GM18520 (cell line): ENCODE measurements at regions not wholly inside any gene's neighbourhood (a gene's known extent, or its start where the extent isn't known, plus 50 kb on each side); places are given as distances from the start of the nearest gene placed in this dataset.

Experiments
- ATAC-seq: cut with Tn5 transposase; IDR thresholded peaks from one replicate; pipeline ENCODE4 v1.9.1; 2021; ENCODE audit not compliant: unreplicated experiment

GRCh38 chr6:122524056-122524455 lies 52.4 kb upstream of the SERINC1 start:
- ATAC-seq, result no peak

- peak; percentile 96 for ATAC-seq
Observed at GRCh38 chr6:122530440-122531046, 58.9 kb upstream of the SERINC1 start.

GRCh38 chr6:122548281-122548680 lies 61.9 kb upstream of the PKIB start:
- ATAC-seq, result no peak

- no peak for ATAC-seq
Observed at GRCh38 chr6:122548820-122549219, 61.4 kb upstream of the PKIB start.

GRCh38 chr6:122553697-122554096 lies 56.5 kb upstream of the PKIB start:
- no peak for ATAC-seq

- no peak for ATAC-seq
Observed at GRCh38 chr6:122555561-122555960, 54.6 kb upstream of the PKIB start.

GRCh38 chr6:122558080-122558479 lies 52.1 kb upstream of the PKIB start:
- ATAC-seq, result no peak
